GM18511 (cell line): ENCODE measurements at regions not wholly inside any gene's neighbourhood (a gene's known extent, or its start where the extent isn't known, plus 50 kb on each side); places are given as distances from the start of the nearest gene placed in this dataset.
A peak's percentile ranks its signal among the peaks of the same experiment; 100 is the strongest.
"Not testable (repeated sequence)": the region's sequence is repeated elsewhere in the genome, so short reads cannot be mapped to it uniquely, and the experiment has no call there.

Experiments used
- ATAC-seq: cut with Tn5 transposase; IDR thresholded peaks from one replicate; pipeline ENCODE4 v1.9.1; 2021; ENCODE audit warnings: mild to moderate bottlenecking, moderate library complexity; ENCODE audit not compliant: unreplicated experiment

DNA sequence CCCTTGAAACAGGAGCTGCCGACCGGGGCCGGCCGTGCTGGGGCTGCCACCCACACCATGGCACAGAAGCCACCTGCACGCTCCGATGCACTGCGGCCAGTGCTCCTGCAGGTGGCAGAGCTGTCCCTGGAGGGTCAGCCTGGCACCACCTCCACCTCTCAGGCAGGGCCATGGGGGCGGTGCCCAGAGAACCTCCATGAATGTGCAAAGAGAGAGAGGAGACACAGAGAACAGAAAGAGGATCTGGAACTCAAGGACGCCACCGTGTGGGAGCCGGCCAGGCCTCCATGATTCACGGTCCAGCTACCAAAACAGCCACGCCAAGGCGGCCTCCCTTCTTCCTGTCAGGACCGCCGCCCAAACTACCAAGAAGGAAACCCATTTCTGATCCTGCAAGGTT, 5397.7 kb upstream of the TPTE start:
- peak; percentile 57 for ATAC-seq

DNA sequence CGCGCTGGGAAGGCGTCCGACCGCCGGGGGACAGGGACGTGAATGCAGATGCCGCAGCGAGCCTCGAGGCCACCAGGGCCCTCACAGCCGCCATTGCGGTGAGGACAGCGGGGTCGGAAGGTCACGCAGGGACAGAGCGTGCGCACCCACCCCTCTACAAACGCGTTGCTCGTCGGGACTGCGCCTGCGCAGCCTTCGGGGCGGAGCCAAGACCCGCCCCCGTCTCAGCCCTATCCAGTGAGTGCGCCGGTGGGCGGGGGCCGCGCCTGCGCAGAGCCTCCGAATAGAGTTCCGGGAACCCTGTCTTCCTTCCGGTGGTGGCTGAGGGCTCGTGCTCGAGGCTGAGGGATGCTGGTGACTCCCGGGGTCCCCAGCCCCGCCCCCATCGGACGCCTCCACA, 5393.1 kb upstream of the TPTE start:
- ATAC-seq, result peak; percentile 89

GRCh38 chr21:5133824-5134223, 5387.6 kb upstream of the TPTE start:
- not testable (repeated sequence) for ATAC-seq

DNA sequence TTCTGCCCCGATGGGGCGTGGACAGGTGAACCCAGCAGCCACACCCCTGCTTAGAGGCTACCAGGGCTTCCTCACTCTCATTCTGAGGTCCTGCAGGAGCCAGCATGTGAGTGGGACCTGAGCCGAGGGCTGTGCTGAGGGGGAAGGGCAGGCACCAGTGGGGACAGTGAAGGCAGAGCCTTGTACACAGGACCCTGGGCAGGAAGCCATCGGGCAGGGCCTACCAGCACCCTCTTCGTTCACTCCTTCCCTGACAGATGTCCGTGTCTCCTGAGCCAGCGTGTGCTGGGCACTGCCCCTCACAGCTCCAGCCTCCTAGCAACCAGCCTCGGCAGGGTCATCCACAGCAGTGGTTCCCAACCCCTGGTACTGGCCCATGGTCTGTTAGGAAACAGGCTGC, 5385.0 kb upstream of the TPTE start:
- ATAC-seq, result not testable (repeated sequence)

GRCh38 chr21:5137006-5137405, 5384.4 kb upstream of the TPTE start:
- ATAC-seq, result not testable (repeated sequence)

- ATAC-seq, result not testable (repeated sequence)
Observed at GRCh38 chr21:5138687-5139086, 5382.7 kb upstream of the TPTE start.

DNA sequence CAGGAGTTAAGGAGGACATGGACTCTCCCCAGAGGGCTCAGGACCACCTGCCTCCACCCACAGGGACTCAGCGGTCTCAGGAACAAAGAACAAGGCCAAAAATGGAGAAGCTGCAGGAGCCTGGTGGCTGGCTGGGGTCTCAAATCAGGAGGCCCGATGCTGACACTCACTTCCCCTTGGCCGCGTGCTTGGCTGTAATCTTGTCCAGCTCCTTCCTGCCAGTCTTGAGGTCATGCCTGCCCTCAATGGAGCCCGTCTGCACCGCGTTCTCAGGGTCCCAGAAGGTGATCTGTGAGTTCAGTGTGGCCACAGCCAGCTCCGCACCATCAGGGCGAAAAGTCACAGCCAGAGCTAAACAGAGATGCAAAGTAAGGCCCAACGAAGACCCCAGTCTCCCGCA, 5381.9 kb upstream of the TPTE start:
- not testable (repeated sequence) for ATAC-seq

DNA sequence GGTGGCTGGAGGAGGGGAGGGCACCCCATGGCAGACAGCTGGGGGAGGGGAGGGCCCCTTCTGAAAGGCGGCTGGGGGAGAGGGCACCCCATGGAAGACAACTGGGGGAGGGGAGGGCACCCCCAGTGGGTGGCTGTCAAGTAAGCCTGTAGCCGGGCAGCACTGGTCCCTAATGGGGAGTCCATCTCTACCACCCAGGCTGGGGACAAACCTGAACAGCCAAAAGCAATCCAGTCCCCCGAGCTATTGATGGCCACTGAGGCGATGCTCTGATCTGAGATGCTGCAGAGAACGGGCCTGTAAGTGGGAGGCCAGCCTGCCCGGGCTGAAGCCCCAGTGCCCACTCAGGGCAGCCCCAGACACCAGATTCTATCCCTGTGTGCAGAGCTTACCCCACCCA, 5378.4 kb upstream of the TPTE start:
- ATAC-seq, result not testable (repeated sequence)

- not testable (repeated sequence) for ATAC-seq
Observed at GRCh38 chr21:5144731-5145130, 5376.7 kb upstream of the TPTE start.

DNA sequence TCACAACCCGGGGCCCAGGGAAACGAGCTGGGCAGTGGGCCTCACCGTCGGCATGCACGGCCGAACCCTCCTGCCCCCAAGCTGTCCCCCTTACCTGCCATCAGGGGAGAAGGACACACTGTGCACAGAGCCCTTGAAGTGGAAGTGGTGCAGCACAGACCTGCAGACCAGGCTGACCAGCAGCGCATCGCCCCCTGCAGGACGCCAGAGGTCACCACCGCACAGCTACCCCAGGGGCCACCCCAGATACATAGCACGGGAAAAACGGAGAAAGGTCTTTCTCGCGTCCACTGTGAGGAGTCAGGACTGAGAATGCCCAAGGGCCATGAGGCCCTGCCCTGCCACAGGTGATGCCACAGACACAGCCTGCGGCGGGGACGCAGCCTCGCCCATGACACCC, 5373.7 kb upstream of the TPTE start:
- not testable (repeated sequence) for ATAC-seq

DNA sequence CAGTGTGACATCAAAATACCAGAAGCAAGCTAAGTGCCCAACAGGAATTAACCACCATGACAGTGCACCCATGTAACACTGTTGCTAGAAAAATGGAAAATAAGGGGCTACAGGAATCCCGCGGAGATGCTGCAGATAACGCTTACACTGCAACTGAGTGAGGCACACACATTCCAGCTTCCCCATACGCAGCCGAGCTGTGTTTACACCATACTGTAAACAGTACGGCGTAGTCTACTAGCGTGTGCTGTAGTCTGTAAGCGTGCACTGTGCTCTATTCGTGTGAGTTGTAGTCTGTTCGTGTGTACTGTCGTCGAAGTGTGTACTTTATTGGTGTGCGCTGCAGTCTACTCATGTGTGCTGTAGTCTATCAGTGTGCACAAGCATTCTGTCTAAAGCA, 5372.2 kb upstream of the TPTE start:
- not testable (repeated sequence) for ATAC-seq

DNA sequence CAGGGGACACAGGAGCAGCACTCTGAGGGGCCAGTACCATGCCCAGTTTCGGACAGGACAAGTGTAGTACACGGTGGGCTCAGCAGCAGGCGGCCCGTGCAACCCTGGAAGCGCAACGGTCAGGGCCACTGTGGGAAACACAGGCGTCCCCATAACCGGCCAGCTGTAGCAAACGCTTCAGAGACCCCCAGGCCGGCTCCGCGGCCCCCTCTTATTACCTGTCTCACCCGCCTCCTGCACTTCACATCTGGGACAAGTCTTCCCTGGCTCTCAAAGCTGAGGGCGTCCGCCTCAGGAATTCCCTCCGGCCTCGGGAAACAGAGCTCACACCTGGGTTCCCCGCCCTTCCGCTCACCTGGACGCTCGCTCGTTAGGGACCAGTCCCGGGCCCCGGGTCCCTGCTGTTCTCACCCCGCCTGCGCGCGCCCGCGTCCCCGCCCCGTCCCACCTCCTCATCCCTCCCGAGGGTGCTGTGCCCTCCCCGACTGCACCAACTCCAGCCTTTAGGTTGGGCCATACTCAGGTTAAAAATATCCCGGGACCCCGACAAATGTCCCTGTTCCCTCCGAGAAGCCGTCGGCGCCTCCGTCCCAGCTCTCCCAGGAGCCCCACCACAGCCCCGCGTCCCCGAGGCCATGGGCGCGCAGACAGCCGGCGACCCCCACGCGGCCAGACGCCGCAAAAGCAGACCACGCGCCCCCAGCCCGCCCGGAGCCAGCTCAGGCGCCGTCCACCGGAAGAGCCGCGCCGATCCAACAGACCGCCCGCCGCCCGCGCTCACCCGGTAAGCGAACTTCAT, 5367.3 kb upstream of the TPTE start:
- ATAC-seq, result not testable (repeated sequence)

GRCh38 chr21:5154641-5154982, 5366.8 kb upstream of the TPTE start:
- ATAC-seq, result peak; percentile 86

DNA sequence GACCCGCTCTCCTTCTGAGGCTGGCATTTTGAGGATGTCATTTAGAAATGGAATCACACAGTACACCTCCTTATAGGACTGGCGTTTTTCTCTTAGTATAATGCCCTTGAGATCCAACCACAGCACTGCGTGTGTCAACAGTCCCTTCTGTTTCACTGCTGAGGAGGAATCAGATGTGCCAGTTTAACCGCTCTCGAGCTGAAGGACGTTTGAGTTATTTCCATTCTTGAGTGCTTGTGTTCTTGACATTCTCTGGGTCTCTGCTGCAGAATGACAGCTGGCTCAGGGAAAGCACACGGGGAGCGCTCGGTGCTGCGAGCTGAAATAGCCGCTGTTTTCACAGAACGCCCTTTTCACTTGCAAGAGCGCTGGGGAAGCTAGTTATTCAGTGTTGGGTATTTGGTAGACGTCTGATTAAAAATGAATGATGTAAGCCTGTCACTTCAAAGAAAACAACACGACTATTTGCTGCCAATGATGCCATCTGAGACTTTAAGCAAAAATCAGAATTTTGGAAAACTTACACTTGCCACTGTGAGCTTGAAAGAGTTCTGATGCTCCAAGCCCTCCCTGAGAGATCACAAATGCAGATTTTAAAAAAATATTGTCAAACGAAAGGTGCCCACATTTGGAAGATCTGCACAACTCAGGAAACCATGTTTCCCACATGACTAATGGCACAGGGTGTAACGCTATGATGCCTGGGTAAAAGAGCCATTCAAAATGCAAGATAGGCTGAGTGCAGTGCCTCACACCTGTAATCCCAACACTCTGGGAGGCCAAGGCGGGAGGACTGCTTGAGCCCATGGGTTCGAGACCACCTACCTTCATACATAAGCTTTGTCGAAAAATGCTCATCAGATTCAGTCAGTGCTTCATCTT, 5358.4 kb upstream of the TPTE start:
- ATAC-seq, result not testable (repeated sequence)

- ATAC-seq, result not testable (repeated sequence)
Observed at GRCh38 chr21:5165829-5166228, 5355.6 kb upstream of the TPTE start.
